Stimulated activated CD4-positive, alpha-beta T cell treated with anti-CD3 and anti-CD28 coated beads, Interleukin-12 subunit alpha, Interleukin-12 subunit beta, amount 100 ng/mL, for 24 hours (primary cell): ENCODE measurements at regions not wholly inside any gene's neighbourhood (a gene's known extent, or its start where the extent isn't known, plus 50 kb on each side); places are given as distances from the start of the nearest gene placed in this dataset.
A peak's percentile ranks its signal among the peaks of the same experiment; 100 is the strongest.

Source experiments
- DNase-seq, 2 experiments: peaks; one replicate each; pipeline ENCODE4 v3.0.0-alpha.2; 2020; ENCODE audit warnings: low read depth in 2 of 2

DNA sequence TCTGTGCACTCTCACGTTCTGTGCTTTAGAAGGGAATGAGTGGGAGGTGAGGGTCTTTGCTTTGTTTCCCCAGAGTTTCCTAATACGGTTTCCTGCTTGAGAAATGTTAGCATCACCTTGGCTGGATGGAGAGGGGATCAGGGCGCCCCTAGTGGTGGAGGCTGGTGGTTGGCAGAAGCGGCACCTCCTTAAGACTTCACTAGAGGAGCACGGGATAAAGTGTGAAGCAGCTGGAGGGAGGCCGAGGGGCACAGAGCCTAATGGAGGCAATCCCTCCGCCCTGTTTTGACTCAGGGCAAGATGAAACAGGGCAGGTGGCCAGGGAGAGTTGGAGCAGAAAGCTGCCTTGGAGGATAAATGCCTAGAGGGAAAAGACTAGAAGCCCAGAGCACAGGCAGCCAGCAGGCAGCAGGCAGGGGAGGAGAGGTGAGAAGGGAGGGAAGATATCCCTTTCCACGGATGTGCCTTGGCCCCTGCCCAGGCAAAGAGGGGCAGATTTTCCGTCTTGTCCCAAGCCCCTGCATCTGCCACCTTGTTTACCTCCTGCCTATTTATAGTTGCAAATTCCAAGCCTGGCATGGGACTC lies 56.0 kb upstream of the BTRC start:
- peak; percentile 45 to 81 for DNase-seq

DNA sequence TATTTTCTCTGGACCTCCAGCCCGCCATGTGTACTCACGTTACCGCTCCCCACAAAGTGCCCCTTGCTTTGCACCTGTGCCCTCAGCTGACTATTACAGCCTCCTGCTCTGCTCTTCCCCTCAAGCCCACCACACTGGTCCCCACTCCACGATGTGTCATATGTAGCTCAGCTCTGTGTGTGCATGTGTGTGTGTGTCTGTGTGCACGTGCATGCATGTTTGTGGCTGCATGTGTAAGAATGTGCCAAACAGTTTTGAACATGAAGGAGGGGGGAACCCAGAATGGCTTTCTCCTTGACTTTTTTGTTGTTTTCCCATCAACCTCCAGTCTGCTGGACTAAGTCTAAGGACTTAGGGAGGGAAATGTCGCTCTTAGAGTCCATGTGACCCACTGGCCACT lies 54.8 kb upstream of the BTRC start:
- DNase-seq = no peak

DNA sequence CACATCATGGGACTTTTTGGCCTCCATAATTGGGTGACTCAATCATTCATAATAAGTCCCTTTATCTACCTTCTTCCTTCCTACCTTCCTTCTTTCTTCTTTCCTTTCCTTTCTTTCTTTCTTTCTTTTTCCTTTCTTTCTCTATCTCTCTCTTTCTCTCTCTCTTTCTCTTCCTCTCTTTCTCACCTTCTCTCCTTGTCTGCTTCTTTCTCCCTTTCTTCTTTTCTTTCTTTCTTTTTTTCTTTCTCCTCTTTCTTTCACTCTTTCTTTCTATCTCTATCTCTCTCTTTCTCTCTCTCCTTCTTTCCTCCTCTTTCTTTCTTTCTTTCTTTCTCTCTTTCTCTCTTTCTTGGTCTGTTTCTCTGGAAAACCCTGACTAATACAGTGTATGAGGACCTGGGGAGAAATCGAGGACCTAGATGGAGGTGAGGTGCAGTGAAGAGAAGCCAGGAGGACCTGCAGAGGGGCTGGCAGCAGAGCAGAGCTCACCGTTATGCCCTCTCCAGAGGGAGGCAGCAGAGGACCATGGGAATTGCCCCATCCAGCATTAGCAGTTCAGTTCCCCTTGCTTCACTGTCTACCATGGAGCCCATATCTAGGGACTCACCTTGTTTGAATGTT lies 52.7 kb upstream of the BTRC start:
- peak in 1 of 2 experiments; percentile 42 for DNase-seq

DNA sequence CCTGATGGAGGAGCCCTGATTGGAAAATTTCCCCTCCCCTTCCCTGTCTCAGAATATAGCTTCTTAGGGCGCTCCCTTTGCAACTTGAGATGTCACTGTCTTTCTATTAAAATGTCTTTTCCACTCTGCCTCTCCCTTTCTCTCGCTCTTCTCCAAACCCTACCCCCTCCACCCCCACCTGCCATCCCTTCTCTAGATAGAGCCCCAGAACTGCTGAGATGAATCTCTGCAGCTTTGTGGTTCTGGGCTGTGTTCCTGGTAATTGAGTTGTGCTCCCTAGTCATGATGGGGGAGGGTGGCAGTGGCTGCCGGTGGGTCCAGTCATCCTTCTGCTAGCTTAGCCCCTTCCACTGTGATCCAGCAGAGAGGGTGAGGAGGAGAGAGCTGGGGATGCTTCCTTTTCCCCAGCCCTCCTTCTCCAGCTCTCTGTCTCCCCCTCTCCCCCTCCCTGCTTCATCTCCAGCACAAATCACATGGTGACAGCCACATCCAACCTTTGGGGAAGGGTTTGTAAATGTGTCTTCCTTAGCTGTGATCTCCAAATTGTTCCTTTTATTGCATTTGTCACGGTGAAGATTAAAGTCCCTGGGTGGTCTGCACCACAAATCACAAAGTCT lies 50.8 kb upstream of the BTRC start:
- no peak for DNase-seq
